GM20000 (cell line): ENCODE measurements at regions not wholly inside any gene's neighbourhood (a gene's known extent, or its start where the extent isn't known, plus 50 kb on each side); places are given as distances from the start of the nearest gene placed in this dataset.

Experiments used
- DNase-seq: peaks from one replicate; pipeline ENCODE4 v3.0.0; 2012; ENCODE audit warnings: low spot score
- TF ChIP-seq, protein P1 (sequence below): IDR thresholded peaks from 2 replicates; pipeline ENCODE4 v1.5.1; 2012; ENCODE audit warnings: mild to moderate bottlenecking, control low read depth; ENCODE audit errors: extremely low read depth, missing control alignments

DNA sequence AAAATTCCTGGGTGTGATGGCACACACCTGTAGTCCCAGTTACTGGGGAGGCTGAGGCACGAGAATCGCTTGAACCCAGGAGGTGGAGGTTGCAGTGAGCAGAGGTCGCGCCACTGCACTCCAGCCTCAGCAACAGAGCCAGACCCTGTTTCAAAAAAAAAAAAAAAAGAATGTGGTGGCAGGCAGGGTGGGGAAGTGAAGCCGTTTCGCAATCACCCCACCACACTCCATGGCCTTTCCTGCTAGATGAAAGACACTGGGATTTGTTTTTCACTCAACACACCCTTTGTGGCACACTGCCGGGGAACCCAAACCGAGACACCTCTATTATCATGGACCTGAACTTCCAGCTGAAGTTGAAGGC is 172.4 kb upstream of the IQSEC1 start:
- TF ChIP-seq, protein P1, sequence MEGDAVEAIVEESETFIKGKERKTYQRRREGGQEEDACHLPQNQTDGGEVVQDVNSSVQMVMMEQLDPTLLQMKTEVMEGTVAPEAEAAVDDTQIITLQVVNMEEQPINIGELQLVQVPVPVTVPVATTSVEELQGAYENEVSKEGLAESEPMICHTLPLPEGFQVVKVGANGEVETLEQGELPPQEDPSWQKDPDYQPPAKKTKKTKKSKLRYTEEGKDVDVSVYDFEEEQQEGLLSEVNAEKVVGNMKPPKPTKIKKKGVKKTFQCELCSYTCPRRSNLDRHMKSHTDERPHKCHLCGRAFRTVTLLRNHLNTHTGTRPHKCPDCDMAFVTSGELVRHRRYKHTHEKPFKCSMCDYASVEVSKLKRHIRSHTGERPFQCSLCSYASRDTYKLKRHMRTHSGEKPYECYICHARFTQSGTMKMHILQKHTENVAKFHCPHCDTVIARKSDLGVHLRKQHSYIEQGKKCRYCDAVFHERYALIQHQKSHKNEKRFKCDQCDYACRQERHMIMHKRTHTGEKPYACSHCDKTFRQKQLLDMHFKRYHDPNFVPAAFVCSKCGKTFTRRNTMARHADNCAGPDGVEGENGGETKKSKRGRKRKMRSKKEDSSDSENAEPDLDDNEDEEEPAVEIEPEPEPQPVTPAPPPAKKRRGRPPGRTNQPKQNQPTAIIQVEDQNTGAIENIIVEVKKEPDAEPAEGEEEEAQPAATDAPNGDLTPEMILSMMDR: no peak
- DNase-seq: no peak

DNA sequence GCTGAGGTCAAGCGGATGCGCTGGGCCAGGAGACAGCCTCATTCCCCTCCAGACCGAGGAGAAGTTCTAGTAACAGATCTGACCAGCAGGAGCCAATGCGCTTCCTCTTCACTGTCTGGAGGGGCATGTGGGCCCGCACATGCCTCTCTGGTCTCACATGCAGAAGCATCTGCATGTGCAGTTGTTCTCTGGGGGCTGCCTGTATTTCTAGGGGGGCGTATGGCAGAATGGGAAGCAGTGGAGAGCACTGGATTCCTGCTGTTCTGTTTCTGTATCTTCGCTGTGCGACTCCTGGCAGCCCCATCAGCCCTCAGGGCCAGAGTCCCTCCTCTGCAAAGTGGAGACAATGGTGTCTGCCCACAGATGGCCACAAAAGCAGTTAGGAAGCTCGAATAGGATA is 170.4 kb upstream of the IQSEC1 start:
- DNase-seq: no peak
- TF ChIP-seq, protein P1: no peak

DNA sequence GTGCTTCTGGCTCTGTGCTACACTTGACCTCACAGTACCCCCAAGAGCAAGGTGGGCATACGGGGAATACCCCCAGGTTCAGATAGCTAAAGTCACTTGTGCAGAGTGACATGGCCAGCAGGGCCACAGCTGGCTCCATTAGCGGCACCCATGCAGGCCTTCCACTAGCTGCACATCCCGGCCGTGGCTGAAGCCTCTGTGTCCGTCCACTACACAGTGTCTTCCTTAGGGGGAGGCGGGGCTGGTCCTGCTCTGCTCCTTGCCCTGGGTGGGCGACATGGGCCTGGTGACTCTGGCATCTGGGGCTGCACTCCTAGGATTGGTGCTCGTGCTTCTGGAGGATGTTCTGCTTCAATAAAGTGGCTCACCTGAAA is 169.1 kb upstream of the IQSEC1 start:
- no peak for DNase-seq
- TF ChIP-seq, protein P1: no peak

- no peak for DNase-seq
- TF ChIP-seq, protein P1: no peak
Observed at GRCh38 chr3:13241621-13242363, 168.6 kb upstream of the IQSEC1 start.

DNA sequence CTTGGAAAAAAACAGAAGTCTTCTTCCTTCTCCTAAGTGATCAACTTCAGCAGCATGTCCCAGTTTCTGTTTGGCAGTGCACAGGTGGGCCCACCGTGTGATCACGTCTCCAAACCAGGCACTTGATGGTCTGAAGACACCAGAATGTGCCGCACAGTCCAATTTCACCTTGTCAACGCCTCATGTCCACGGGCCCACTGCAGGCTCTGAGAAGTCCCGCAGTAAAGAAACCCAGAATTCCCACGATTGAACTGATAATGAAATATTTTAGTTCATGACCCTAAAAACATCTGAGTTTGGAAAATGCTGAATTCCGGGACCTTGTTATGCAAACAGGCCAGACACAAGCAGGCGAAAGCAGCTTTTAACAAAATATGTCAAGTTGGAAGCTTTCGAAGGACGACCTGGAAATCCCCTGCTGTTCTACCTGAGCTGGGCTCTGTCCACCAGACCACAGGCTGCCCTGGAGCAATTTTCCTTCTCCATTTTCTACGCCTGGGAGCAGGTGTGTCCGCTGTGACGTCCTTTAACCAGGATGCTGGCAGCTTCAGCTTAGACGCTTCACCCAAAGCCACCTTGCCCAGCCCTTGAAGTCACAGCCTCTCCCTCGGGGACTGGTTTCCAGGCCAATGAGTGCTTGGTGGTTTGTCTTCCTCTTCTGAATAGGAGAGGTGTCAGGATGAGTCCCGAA is 167.8 kb upstream of the IQSEC1 start:
- TF ChIP-seq, protein P1: no peak
- DNase-seq: no peak

DNA sequence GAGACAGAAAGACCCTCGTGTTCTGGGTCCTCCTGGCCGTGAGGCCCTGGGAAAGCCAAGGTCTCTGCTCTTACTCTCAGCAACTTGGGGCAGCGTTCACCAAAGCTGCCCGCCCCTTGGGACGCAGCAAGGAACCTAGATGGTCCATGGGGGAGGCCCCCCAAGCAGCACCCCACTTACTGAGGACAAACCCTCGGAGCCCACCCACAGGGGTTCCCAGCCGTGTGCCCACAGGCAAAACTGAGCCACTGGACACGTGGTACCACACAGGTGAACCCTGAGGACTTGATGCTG is 166.2 kb upstream of the IQSEC1 start:
- no peak for DNase-seq
- TF ChIP-seq, protein P1: no peak

DNA sequence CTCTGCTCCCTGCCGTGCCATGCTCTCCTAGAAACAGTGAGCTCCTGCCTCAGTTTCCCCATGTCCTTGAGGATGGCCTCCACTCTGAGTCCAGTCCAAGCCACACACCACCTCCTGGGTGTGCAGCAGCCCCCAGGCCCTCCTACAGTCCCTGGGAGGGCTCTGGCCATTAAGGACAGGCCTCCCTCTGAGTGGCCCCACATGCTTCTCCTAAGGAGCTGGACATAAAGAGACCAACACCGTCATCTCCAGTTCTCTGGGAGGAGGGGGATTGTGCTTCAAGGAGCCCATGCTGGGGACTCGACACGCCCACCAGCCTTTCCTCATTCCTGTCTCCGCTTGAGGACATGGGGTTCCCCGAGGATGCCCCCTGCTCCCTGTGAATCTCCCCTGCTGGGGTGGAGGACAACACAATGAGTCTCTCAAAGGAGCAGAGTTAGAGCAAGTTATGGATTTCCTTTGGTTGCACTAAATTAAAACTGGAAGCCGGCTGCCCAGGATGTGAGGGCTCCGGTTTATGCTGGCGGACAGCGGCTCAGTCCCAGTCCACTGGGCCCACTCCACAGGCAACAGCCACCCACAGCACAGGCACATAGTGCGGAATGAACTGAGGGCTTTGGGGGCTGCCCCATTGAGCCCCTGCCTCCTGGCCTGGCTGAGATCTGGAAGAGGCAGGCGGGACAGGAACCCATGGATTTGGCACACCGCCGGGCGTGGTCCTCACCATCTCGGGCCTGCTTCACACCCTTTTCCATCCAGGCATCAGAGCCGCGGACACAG is 165.6 kb upstream of the IQSEC1 start:
- TF ChIP-seq, protein P1: no peak

More for the DNA sequence above, 165.6 kb upstream of the IQSEC1 start:
- no peak for DNase-seq
